ENCODE measurements at regions not wholly inside any gene's neighbourhood (a gene's known extent, or its start where the extent isn't known, plus 50 kb on each side); places are given as distances from the start of the nearest gene placed in this dataset.
"Not testable (repeated sequence)": the region's sequence is repeated elsewhere in the genome, so short reads cannot be mapped to it uniquely, and the experiment has no call there.

DNA sequence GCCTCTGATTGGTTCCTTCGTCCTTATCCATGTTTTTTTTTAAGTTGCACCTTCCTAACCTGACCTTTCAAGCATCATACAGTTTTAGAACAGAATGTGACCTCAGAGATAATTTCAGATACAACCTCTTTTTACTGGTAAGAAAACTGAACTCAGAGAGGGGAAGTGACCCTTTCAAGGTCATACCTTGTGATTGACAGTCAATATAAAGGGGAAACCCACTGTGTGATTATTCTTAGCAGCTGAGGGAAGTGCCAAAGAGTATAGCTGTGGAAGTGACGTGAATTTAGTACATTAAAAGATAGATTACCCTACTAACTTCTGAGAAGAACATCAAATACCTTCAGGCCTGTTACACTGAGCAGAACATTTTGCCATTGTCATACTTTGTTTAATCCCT lies 319.4 kb downstream of the NEK10 start:
- TF ChIP-seq, protein P1, sequence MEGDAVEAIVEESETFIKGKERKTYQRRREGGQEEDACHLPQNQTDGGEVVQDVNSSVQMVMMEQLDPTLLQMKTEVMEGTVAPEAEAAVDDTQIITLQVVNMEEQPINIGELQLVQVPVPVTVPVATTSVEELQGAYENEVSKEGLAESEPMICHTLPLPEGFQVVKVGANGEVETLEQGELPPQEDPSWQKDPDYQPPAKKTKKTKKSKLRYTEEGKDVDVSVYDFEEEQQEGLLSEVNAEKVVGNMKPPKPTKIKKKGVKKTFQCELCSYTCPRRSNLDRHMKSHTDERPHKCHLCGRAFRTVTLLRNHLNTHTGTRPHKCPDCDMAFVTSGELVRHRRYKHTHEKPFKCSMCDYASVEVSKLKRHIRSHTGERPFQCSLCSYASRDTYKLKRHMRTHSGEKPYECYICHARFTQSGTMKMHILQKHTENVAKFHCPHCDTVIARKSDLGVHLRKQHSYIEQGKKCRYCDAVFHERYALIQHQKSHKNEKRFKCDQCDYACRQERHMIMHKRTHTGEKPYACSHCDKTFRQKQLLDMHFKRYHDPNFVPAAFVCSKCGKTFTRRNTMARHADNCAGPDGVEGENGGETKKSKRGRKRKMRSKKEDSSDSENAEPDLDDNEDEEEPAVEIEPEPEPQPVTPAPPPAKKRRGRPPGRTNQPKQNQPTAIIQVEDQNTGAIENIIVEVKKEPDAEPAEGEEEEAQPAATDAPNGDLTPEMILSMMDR (IDR thresholded peaks at IDR 0.05; ENCODE audit: control extremely low read depth, extremely low read depth) = no peak
- 47 to 51% methylated on average over 2 of the region's 2 CpGs for WGBS, 2 donors
- Histone ChIP-seq H3K4me1 (ENCODE audit: control insufficient read depth in 5 of 5, insufficient read depth in 5 of 5, low read length in 5 of 5) (no peaks in the 10 kb centered on the region), H3K9me3 (ENCODE audit: control insufficient read depth in 4 of 4, insufficient read depth in 3 of 4, low read length in 3 of 4) (peaks cover 0 to 12% (median 4%) of the 10 kb centered on the region in 4 donors), H3K4me3 (no peak overlapping the region), H3K9ac (ENCODE audit: insufficient read depth in 1 of 2, low read length in 2 of 2) (no peak overlapping the region), H3K27ac (ENCODE audit: low read depth in 1 of 2, low read length in 1 of 2) (no peak overlapping the region), H3K36me3 (ENCODE audit: control insufficient read depth in 4 of 4, insufficient read depth in 4 of 4, low read length in 4 of 4) (no peaks in the 10 kb centered on the region), H3K27me3 (ENCODE audit: control insufficient read depth in 3 of 3, insufficient read depth in 3 of 3, low read length in 2 of 3) (no peaks in the 10 kb centered on the region)
- DNase-seq (no peak), ATAC-seq (ENCODE audit: insufficient read depth, low FRiP score) (no peak)

DNA sequence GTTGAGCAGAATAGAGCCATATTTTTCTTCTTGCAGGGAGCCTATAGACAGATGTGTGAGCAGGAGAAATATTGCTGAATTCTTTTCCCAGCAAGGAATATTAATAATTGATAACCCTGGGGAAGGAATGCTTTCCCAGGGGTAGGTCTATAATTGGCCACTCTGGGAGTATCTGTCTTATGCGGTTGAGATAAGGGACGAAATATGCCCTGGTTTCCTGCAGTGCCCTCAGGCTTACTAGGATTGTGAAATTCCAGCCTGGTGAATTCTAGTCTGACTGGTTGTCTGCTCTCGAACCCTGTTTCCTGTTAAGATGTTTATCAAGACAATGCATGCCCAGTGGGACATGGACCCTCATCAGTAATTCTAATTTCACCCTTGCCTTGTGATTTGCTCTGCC lies 317.7 kb downstream of the NEK10 start:
- ATAC-seq (ENCODE audit: insufficient read depth, low FRiP score); DNase-seq: not testable (repeated sequence)
- 91 to 93% methylated on average over 3 of the region's 3 CpGs for WGBS, 2 donors

DNA sequence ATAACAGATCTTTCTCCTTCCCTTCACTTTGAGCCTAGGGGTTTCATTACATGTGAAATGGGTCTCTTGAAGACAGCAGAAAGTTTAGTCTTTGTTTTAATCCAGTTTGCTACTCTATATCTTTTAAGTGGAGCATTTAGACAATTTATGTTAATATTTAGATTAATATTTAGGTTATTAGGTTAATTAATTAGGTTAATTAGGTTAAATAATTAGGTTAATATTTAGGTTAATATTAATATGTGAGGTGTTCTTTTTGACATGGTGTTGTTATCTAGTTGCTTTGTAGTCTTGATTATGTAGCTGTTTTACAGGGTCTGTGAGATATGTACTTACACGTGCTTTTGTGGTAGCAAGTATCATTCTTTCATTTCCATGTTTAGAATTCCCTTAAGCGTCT lies 312.9 kb downstream of the NEK10 start:
- no peak for ATAC-seq (ENCODE audit: insufficient read depth, low FRiP score)
- no peaks in the 10 kb centered on the region for H3K4me1 ChIP-seq (ENCODE audit: control insufficient read depth in 5 of 5, insufficient read depth in 5 of 5, low read length in 5 of 5)
- 56 to 92% methylated on average over 2 of the region's 2 CpGs for WGBS, 2 donors

More for the DNA sequence above, 317.7 kb downstream of the NEK10 start:
- not testable (repeated sequence) for H3K4me3 ChIP-seq; H3K27ac ChIP-seq (ENCODE audit: low read depth in 1 of 2, low read length in 1 of 2); H3K4me1 ChIP-seq (ENCODE audit: control insufficient read depth in 5 of 5, insufficient read depth in 5 of 5, low read length in 5 of 5); H3K27me3 ChIP-seq (ENCODE audit: control insufficient read depth in 3 of 3, insufficient read depth in 3 of 3, low read length in 2 of 3); H3K36me3 ChIP-seq (ENCODE audit: control insufficient read depth in 4 of 4, insufficient read depth in 4 of 4, low read length in 4 of 4); H3K9ac ChIP-seq (ENCODE audit: insufficient read depth in 1 of 2, low read length in 2 of 2)
- peaks cover 0 to 12% (median 4%) of the 10 kb centered on the region in 4 donors for H3K9me3 ChIP-seq (ENCODE audit: control insufficient read depth in 4 of 4, insufficient read depth in 3 of 4, low read length in 3 of 4)

DNA sequence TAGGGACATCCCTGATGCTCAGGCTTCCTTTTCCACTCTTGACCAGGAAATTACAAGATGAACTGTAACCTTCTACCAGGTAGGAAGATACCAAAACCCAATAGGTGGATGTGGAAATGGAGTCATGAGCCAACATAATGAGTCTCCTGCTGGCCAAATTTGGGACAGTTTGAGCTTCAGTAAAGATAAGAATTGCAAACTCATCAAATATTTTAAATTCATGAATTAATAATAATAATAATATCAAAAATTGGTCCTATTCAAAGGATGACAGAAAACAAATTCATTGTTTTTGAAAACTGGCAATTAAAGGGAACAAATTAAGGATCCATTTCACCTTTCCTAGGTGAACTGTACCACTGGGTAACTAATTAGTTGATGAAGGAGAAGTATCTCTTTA lies 309.7 kb downstream of the NEK10 start:
- TF ChIP-seq, protein P1 (IDR thresholded peaks at IDR 0.05; ENCODE audit: control extremely low read depth, extremely low read depth) = no peak
- Histone ChIP-seq H3K9ac (ENCODE audit: insufficient read depth in 1 of 2, low read length in 2 of 2) (no peak overlapping the region), H3K27me3 (ENCODE audit: control insufficient read depth in 3 of 3, insufficient read depth in 3 of 3, low read length in 2 of 3) (no peaks in the 10 kb centered on the region), H3K4me1 (ENCODE audit: control insufficient read depth in 5 of 5, insufficient read depth in 5 of 5, low read length in 5 of 5) (no peaks in the 10 kb centered on the region), H3K36me3 (ENCODE audit: control insufficient read depth in 4 of 4, insufficient read depth in 4 of 4, low read length in 4 of 4) (no peaks in the 10 kb centered on the region), H3K9me3 (ENCODE audit: control insufficient read depth in 4 of 4, insufficient read depth in 3 of 4, low read length in 3 of 4) (peaks cover 0 to under 1% (median 0%) of the 10 kb centered on the region in 4 donors), H3K4me3 (no peak overlapping the region), H3K27ac (ENCODE audit: low read depth in 1 of 2, low read length in 1 of 2) (no peak overlapping the region)
- ATAC-seq (ENCODE audit: insufficient read depth, low FRiP score) = no peak
- no peak for DNase-seq

More for the DNA sequence above, 312.9 kb downstream of the NEK10 start:
- Histone ChIP-seq H3K9me3 (ENCODE audit: control insufficient read depth in 4 of 4, insufficient read depth in 3 of 4, low read length in 3 of 4) (peaks cover 0 to 6% (median 2%) of the 10 kb centered on the region in 4 donors), H3K27ac (ENCODE audit: low read depth in 1 of 2, low read length in 1 of 2) (no peak overlapping the region), H3K4me3 (no peak overlapping the region), H3K27me3 (ENCODE audit: control insufficient read depth in 3 of 3, insufficient read depth in 3 of 3, low read length in 2 of 3) (no peaks in the 10 kb centered on the region), H3K9ac (ENCODE audit: insufficient read depth in 1 of 2, low read length in 2 of 2) (no peak overlapping the region), H3K36me3 (ENCODE audit: control insufficient read depth in 4 of 4, insufficient read depth in 4 of 4, low read length in 4 of 4) (no peaks in the 10 kb centered on the region)
- DNase-seq = no peak
- TF ChIP-seq, protein P1 (IDR thresholded peaks at IDR 0.05; ENCODE audit: control extremely low read depth, extremely low read depth) = no peak
